Right lobe of liver (tissue), 4 donors: ENCODE measurements at regions not wholly inside any gene's neighbourhood (a gene's known extent, or its start where the extent isn't known, plus 50 kb on each side); places are given as distances from the start of the nearest gene placed in this dataset.

Experiments used
- CTCF ChIP-seq, 4 donors: fragments of 200-600 bp in 3 of 4; fragments of 450-650 bp in 1 of 4; IDR thresholded peaks; one replicate each; pipeline versions ENCODE4 v1.5.1 to v1.8.0; 2016 to 2022; ENCODE audit warnings: antibody characterized with exemption in 4 of 4, mild to moderate bottlenecking in 2 of 4
- POLR2A ChIP-seq: fragments of 450-650 bp; IDR thresholded peaks from one replicate; pipeline ENCODE4 v1.6.1; 2017; ENCODE audit warnings: antibody characterized with exemption, mild to moderate bottlenecking
- donor health status: DM: no; HTN: no; CAD: no.
- donor health status: DM: no; HTN: no; CAD: no.
- donor health status: DM: no; HTN: yes; CAD: no.

- TF ChIP-seq CTCF (IDR thresholded peaks at IDR 0.05) (no peak), POLR2A (no peak)
Measured at GRCh38 chr5:2608391-2608790, 143.1 kb downstream of the IRX2 start.
